ENCODE measurements at regions not wholly inside any gene's neighbourhood (a gene's known extent, or its start where the extent isn't known, plus 50 kb on each side); places are given as distances from the start of the nearest gene placed in this dataset.
"Not testable (repeated sequence)": the region's sequence is repeated elsewhere in the genome, so short reads cannot be mapped to it uniquely, and the experiment has no call there.

GRCh38 chr6:49327005-49327404, 136.0 kb downstream of the MMUT start:
- Histone ChIP-seq H3K36me3 (ENCODE audit: control insufficient read depth, insufficient read depth, low read length) (no peaks in the 10 kb centered on the region), H3K9ac (ENCODE audit: low read length) (no peak overlapping the region), H3K27me3 (ENCODE audit: control insufficient read depth, insufficient read depth, low read length) (no peaks in the 10 kb centered on the region), H3K4me1 (ENCODE audit: control insufficient read depth, insufficient read depth, low read length) (peaks cover 16% of the 10 kb centered on the region), H3K4me3 (ENCODE audit: low read length) (no peak overlapping the region), H3K27ac (ENCODE audit: low read depth, low read length) (no peak overlapping the region)

- Histone ChIP-seq H3K27ac (ENCODE audit: low read depth, low read length) (no peak overlapping the region), H3K4me1 (ENCODE audit: control insufficient read depth, insufficient read depth, low read length) (peaks cover 16% of the 10 kb centered on the region), H3K9ac (ENCODE audit: low read length) (no peak overlapping the region), H3K36me3 (ENCODE audit: control insufficient read depth, insufficient read depth, low read length) (no peaks in the 10 kb centered on the region), H3K27me3 (ENCODE audit: control insufficient read depth, insufficient read depth, low read length) (no peaks in the 10 kb centered on the region), H3K4me3 (ENCODE audit: low read length) (no peak overlapping the region)
Measured at GRCh38 chr6:49326347-49326746, 136.7 kb downstream of the MMUT start.

- Histone ChIP-seq H3K27ac (ENCODE audit: low read depth, low read length) (no peak overlapping the region), H3K4me3 (ENCODE audit: low read length) (no peak overlapping the region), H3K4me1 (ENCODE audit: control insufficient read depth, insufficient read depth, low read length) (peaks cover 16% of the 10 kb centered on the region), H3K9ac (ENCODE audit: low read length) (no peak overlapping the region), H3K36me3 (ENCODE audit: control insufficient read depth, insufficient read depth, low read length) (no peaks in the 10 kb centered on the region), H3K27me3 (ENCODE audit: control insufficient read depth, insufficient read depth, low read length) (no peaks in the 10 kb centered on the region)
Measured at GRCh38 chr6:49325891-49326290, 137.2 kb downstream of the MMUT start.

GRCh38 chr6:49322861-49323260, 140.2 kb downstream of the MMUT start:
- Histone ChIP-seq H3K4me3 (ENCODE audit: low read length) (no peak overlapping the region), H3K36me3 (ENCODE audit: control insufficient read depth, insufficient read depth, low read length) (no peaks in the 10 kb centered on the region), H3K27ac (ENCODE audit: low read depth, low read length) (no peak overlapping the region), H3K4me1 (ENCODE audit: control insufficient read depth, insufficient read depth, low read length) (peaks cover 7% of the 10 kb centered on the region), H3K9ac (ENCODE audit: low read length) (no peak overlapping the region), H3K27me3 (ENCODE audit: control insufficient read depth, insufficient read depth, low read length) (no peaks in the 10 kb centered on the region)

GRCh38 chr6:49321561-49322072, 141.4 kb downstream of the MMUT start:
- no peaks in the 10 kb centered on the region for H3K4me1 ChIP-seq (ENCODE audit: control insufficient read depth, insufficient read depth, low read length)
- no peak overlapping the region for H3K4me3 ChIP-seq (ENCODE audit: low read length)
- H3K27me3 ChIP-seq (ENCODE audit: control insufficient read depth, insufficient read depth, low read length), result no peaks in the 10 kb centered on the region
- H3K27ac ChIP-seq (ENCODE audit: low read depth, low read length), result no peak overlapping the region
- no peaks in the 10 kb centered on the region for H3K36me3 ChIP-seq (ENCODE audit: control insufficient read depth, insufficient read depth, low read length)
- no peak overlapping the region for H3K9ac ChIP-seq (ENCODE audit: low read length)

GRCh38 chr6:49305010-49305409, 158.0 kb downstream of the MMUT start:
- no peak overlapping the region for H3K4me3 ChIP-seq (ENCODE audit: low read length)
- no peak overlapping the region for H3K9ac ChIP-seq (ENCODE audit: low read length)
- H3K27me3 ChIP-seq (ENCODE audit: control insufficient read depth, insufficient read depth, low read length), result no peaks in the 10 kb centered on the region
- H3K27ac ChIP-seq (ENCODE audit: low read depth, low read length), result no peak overlapping the region
- no peaks in the 10 kb centered on the region for H3K4me1 ChIP-seq (ENCODE audit: control insufficient read depth, insufficient read depth, low read length)
- no peaks in the 10 kb centered on the region for H3K36me3 ChIP-seq (ENCODE audit: control insufficient read depth, insufficient read depth, low read length)

- H3K36me3 ChIP-seq (ENCODE audit: control insufficient read depth, insufficient read depth, low read length); H3K27me3 ChIP-seq (ENCODE audit: control insufficient read depth, insufficient read depth, low read length); H3K27ac ChIP-seq (ENCODE audit: low read depth, low read length); H3K4me1 ChIP-seq (ENCODE audit: control insufficient read depth, insufficient read depth, low read length); H3K9ac ChIP-seq (ENCODE audit: low read length); H3K4me3 ChIP-seq (ENCODE audit: low read length): not testable (repeated sequence)
Measured at GRCh38 chr6:49304393-49304792, 158.7 kb downstream of the MMUT start.

GRCh38 chr6:49300911-49301310, 162.1 kb downstream of the MMUT start:
- Histone ChIP-seq H3K9ac (ENCODE audit: low read length) (no peak overlapping the region), H3K4me3 (ENCODE audit: low read length) (no peak overlapping the region), H3K27me3 (ENCODE audit: control insufficient read depth, insufficient read depth, low read length) (no peaks in the 10 kb centered on the region), H3K4me1 (ENCODE audit: control insufficient read depth, insufficient read depth, low read length) (no peaks in the 10 kb centered on the region), H3K27ac (ENCODE audit: low read depth, low read length) (no peak overlapping the region), H3K36me3 (ENCODE audit: control insufficient read depth, insufficient read depth, low read length) (no peaks in the 10 kb centered on the region)

- no peaks in the 10 kb centered on the region for H3K27me3 ChIP-seq (ENCODE audit: control insufficient read depth, insufficient read depth, low read length)
- no peaks in the 10 kb centered on the region for H3K4me1 ChIP-seq (ENCODE audit: control insufficient read depth, insufficient read depth, low read length)
Measured at GRCh38 chr6:49300443-49300842, 162.6 kb downstream of the MMUT start.

GRCh38 chr6:49299279-49299678, 163.8 kb downstream of the MMUT start:
- no peaks in the 10 kb centered on the region for H3K36me3 ChIP-seq (ENCODE audit: control insufficient read depth, insufficient read depth, low read length)
- no peaks in the 10 kb centered on the region for H3K4me1 ChIP-seq (ENCODE audit: control insufficient read depth, insufficient read depth, low read length)
- H3K9ac ChIP-seq (ENCODE audit: low read length), result no peak overlapping the region

More at GRCh38 chr6:49300443-49300842, 162.6 kb downstream of the MMUT start:
- H3K4me3 ChIP-seq (ENCODE audit: low read length), result no peak overlapping the region
- H3K27ac ChIP-seq (ENCODE audit: low read depth, low read length), result no peak overlapping the region
- H3K9ac ChIP-seq (ENCODE audit: low read length), result no peak overlapping the region
- no peaks in the 10 kb centered on the region for H3K36me3 ChIP-seq (ENCODE audit: control insufficient read depth, insufficient read depth, low read length)

GRCh38 chr6:49284180-49284579, 178.9 kb downstream of the MMUT start:
- no peak overlapping the region for H3K4me3 ChIP-seq (ENCODE audit: low read length)
- no peak overlapping the region for H3K9ac ChIP-seq (ENCODE audit: low read length)
- H3K4me1 ChIP-seq (ENCODE audit: control insufficient read depth, insufficient read depth, low read length), result no peaks in the 10 kb centered on the region
- H3K36me3 ChIP-seq (ENCODE audit: control insufficient read depth, insufficient read depth, low read length), result no peaks in the 10 kb centered on the region
- H3K27me3 ChIP-seq (ENCODE audit: control insufficient read depth, insufficient read depth, low read length), result no peaks in the 10 kb centered on the region
- no peak overlapping the region for H3K27ac ChIP-seq (ENCODE audit: low read depth, low read length)

More at GRCh38 chr6:49299279-49299678, 163.8 kb downstream of the MMUT start:
- H3K27me3 ChIP-seq (ENCODE audit: control insufficient read depth, insufficient read depth, low read length), result no peaks in the 10 kb centered on the region
- no peak overlapping the region for H3K4me3 ChIP-seq (ENCODE audit: low read length)
- no peak overlapping the region for H3K27ac ChIP-seq (ENCODE audit: low read depth, low read length)

GRCh38 chr6:49274809-49275769, 188.0 kb downstream of the MMUT start:
- not testable (repeated sequence) for H3K27me3 ChIP-seq (ENCODE audit: control insufficient read depth, insufficient read depth, low read length); H3K9ac ChIP-seq (ENCODE audit: low read length); H3K27ac ChIP-seq (ENCODE audit: low read depth, low read length); H3K4me1 ChIP-seq (ENCODE audit: control insufficient read depth, insufficient read depth, low read length); H3K4me3 ChIP-seq (ENCODE audit: low read length); H3K36me3 ChIP-seq (ENCODE audit: control insufficient read depth, insufficient read depth, low read length)

- H3K27ac ChIP-seq (ENCODE audit: low read depth, low read length), result no peak overlapping the region
- no peak overlapping the region for H3K4me3 ChIP-seq (ENCODE audit: low read length)
- no peak overlapping the region for H3K9ac ChIP-seq (ENCODE audit: low read length)
- H3K36me3 ChIP-seq (ENCODE audit: control insufficient read depth, insufficient read depth, low read length), result no peaks in the 10 kb centered on the region
- H3K4me1 ChIP-seq (ENCODE audit: control insufficient read depth, insufficient read depth, low read length), result no peaks in the 10 kb centered on the region
- no peaks in the 10 kb centered on the region for H3K27me3 ChIP-seq (ENCODE audit: control insufficient read depth, insufficient read depth, low read length)
Measured at GRCh38 chr6:49269190-49269589, 193.9 kb downstream of the MMUT start.

Data from rectal smooth muscle tissue (tissue), 1 donor.